ENCODE measurements at regions not wholly inside any gene's neighbourhood (a gene's known extent, or its start where the extent isn't known, plus 50 kb on each side); places are given as distances from the start of the nearest gene placed in this dataset.

DNA sequence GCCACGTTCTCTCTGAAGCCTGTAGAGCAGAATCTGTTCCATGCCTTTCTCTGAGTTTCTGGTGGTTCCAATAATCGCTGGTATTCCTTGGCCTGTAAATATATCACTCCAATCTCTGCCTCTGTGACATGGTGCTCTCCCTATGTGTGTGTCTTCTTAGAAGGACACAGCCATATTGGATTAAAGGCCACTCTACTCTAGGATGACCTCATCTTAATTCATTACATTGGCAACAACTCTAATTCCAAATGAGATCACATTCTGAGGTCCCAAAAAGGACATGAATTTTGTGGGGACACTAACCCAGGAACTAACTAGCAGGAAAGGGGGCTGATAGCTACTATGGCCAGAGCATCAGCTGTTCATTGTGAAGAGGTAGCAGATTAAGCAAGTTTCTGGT lies 110.7 kb downstream of the KLF12 start:
- H3K4me1 ChIP-seq = no peaks in the 10 kb centered on the region
- H3K27me3 ChIP-seq = no peaks in the 10 kb centered on the region
- TF ChIP-seq, protein P1, sequence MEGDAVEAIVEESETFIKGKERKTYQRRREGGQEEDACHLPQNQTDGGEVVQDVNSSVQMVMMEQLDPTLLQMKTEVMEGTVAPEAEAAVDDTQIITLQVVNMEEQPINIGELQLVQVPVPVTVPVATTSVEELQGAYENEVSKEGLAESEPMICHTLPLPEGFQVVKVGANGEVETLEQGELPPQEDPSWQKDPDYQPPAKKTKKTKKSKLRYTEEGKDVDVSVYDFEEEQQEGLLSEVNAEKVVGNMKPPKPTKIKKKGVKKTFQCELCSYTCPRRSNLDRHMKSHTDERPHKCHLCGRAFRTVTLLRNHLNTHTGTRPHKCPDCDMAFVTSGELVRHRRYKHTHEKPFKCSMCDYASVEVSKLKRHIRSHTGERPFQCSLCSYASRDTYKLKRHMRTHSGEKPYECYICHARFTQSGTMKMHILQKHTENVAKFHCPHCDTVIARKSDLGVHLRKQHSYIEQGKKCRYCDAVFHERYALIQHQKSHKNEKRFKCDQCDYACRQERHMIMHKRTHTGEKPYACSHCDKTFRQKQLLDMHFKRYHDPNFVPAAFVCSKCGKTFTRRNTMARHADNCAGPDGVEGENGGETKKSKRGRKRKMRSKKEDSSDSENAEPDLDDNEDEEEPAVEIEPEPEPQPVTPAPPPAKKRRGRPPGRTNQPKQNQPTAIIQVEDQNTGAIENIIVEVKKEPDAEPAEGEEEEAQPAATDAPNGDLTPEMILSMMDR (IDR thresholded peaks at IDR 0.05) = no peak
- TF ChIP-seq POLR2A (IDR thresholded peaks at IDR 0.05) = no peak
- TF ChIP-seq EP300 (IDR thresholded peaks at IDR 0.05) = no peak
- no peak overlapping the region for H3K27ac ChIP-seq
- H3K4me3 ChIP-seq = no peak overlapping the region
- WGBS, 2 donors = 95 to 98% methylated on average over 2 of the region's 2 CpGs
- no peaks in the 10 kb centered on the region for H3K36me3 ChIP-seq
- no peak for DNase-seq (ENCODE audit: low spot score in 2 of 2)
- H3K9me3 ChIP-seq = no peaks in the 10 kb centered on the region

DNA sequence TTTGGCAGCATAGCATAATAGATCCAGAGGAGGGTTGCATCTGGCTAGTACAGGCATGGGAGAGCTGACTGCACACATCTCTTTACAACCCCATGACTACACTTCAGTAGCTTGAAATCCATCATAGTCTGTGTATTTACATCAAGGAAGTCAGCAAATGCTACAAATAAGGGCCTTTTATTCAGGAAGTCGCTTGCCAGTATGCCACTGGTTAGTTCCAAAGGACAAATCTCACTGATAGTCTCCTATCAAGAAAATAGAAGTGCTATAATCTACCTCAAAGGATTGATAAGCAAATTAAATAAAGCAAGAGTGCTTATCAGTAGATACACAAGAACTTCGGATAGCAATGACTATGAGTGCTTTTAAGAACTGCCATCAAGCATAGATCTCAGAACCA lies 112.7 kb downstream of the KLF12 start:
- TF ChIP-seq EP300 (IDR thresholded peaks at IDR 0.05) (no peak), POLR2A (IDR thresholded peaks at IDR 0.05) (no peak)
- TF ChIP-seq, protein P1 (IDR thresholded peaks at IDR 0.05) = no peak
- 92 to 94% methylated on average over 2 of the region's 2 CpGs for WGBS, 2 donors

DNA sequence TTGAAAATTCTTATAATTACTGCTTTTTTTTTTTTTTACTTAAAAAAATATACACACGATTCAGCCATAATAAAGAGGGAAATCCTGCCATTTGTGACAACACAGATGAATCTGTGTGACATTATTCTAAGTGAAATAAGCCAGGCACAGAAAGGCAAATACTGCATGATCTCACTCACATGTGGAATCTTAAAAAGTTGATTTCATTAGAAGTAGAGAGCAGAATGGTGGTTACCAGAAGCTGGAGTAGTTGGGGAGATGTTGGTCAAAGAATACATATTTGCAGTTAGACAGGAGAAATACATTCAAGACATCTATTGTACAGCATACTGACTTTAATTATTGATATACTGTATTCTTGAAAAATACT lies 116.2 kb downstream of the KLF12 start:
- Histone ChIP-seq H3K4me3 (no peak overlapping the region), H3K9me3 (no peaks in the 10 kb centered on the region), H3K27ac (no peak overlapping the region), H3K4me1 (no peaks in the 10 kb centered on the region), H3K36me3 (no peaks in the 10 kb centered on the region), H3K27me3 (no peaks in the 10 kb centered on the region)
- 78 to 79% methylated on average over 1 of the region's 1 CpG for whole genome bisulfite sequencing, 2 donors
- DNase-seq (ENCODE audit: low spot score in 2 of 2) = no peak
- TF ChIP-seq EP300 (IDR thresholded peaks at IDR 0.05) (no peak), POLR2A (IDR thresholded peaks at IDR 0.05) (no peak)
- TF ChIP-seq, protein P1 (IDR thresholded peaks at IDR 0.05) = no peak

More for the DNA sequence above, 112.7 kb downstream of the KLF12 start:
- no peak for DNase-seq (ENCODE audit: low spot score in 2 of 2)
- Histone ChIP-seq H3K36me3 (no peaks in the 10 kb centered on the region), H3K9me3 (no peaks in the 10 kb centered on the region), H3K27ac (no peak overlapping the region), H3K27me3 (no peaks in the 10 kb centered on the region), H3K4me1 (no peaks in the 10 kb centered on the region), H3K4me3 (no peak overlapping the region)

DNA sequence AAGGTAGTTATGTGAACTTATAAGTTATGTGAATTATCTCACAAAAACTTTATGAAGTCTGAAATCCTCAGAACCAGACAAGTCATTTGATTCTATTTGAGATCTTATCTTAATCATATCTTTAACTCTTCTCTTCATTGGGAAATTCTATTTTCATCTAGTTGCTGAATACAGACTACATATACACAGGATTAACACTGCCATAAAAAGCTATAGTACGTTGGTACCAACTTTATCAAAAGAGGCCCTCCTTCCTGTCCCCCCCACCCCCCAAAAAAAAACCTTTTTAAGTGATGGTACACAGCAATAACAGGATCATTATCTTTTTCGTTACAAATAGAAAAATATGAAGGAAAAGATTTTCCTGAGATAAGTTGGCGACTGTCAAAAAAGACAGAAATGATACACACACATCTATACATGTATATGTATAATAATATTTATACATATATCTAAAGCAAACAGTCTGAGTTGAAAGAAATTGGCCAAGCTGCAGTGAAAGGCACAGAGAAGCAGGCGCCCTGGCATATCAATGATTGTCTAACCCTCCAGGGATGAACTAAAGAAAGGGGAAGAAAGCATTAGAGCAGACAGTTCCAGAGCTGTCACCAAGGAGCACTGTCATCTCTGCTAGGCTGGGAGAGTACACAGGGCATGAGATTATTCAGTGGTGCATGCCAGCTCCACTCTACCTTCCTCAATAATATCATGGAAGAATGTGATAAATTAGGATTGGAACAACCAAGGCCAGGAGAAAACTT lies 116.7 kb downstream of the KLF12 start:
- no peak overlapping the region for H3K27ac ChIP-seq

DNA sequence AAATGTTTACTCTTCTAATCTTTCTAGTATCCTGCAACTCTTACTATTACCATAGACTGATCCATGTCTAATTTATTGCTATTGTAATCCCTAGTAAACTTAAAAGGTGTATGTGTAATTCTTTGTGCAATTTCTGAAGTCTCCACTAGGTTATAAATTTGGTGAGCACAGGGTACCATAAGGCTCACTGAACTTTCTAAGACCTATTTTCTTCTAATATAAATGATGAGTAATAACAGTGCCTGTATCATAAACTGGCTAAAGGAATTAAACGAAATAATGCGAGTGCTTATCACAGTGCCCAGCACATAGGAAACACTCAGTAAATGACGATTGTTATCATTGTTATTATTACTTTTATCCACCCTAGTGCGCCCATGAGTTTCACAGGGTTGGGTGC lies 119.1 kb downstream of the KLF12 start:
- DNase-seq (ENCODE audit: low spot score in 2 of 2) = no peak
- no peak overlapping the region for H3K27ac ChIP-seq
- no peak for TF ChIP-seq EP300 (IDR thresholded peaks at IDR 0.05)
- TF ChIP-seq, protein P1 (IDR thresholded peaks at IDR 0.05) = no peak
- TF ChIP-seq POLR2A (IDR thresholded peaks at IDR 0.05) = no peak
- H3K4me3 ChIP-seq = no peak overlapping the region
- H3K36me3 ChIP-seq = no peaks in the 10 kb centered on the region
- no peaks in the 10 kb centered on the region for H3K27me3 ChIP-seq
- no peaks in the 10 kb centered on the region for H3K4me1 ChIP-seq
- WGBS, 2 donors = 93 to 96% methylated on average over 4 of the region's 4 CpGs
- H3K9me3 ChIP-seq = no peaks in the 10 kb centered on the region

More for the DNA sequence above, 116.7 kb downstream of the KLF12 start:
- no peak for DNase-seq (ENCODE audit: low spot score in 2 of 2)
- H3K9me3 ChIP-seq = no peaks in the 10 kb centered on the region
- H3K4me3 ChIP-seq = no peak overlapping the region
- TF ChIP-seq, protein P1 (IDR thresholded peaks at IDR 0.05) = no peak
- TF ChIP-seq EP300 (IDR thresholded peaks at IDR 0.05) (no peak), POLR2A (IDR thresholded peaks at IDR 0.05) (no peak)
- 75 to 89% methylated on average over 4 of the region's 4 CpGs for WGBS, 2 donors
- H3K4me1 ChIP-seq = no peaks in the 10 kb centered on the region
- no peaks in the 10 kb centered on the region for H3K27me3 ChIP-seq
- no peaks in the 10 kb centered on the region for H3K36me3 ChIP-seq
